Thyroid gland (tissue), 4 donors: ENCODE measurements at regions not wholly inside any gene's neighbourhood (a gene's known extent, or its start where the extent isn't known, plus 50 kb on each side); places are given as distances from the start of the nearest gene placed in this dataset.

ENCODE experiments used
- DNase-seq, 2 donors: peaks; one replicate each; pipeline ENCODE4 v3.0.0-alpha.2; 2019
- H3K27ac ChIP-seq, 3 donors: fragments of 200-600 bp; sonication (generic); 1 replicate in 2 of 3; 2 replicates in 1 of 3; pipeline ENCODE4 v1.5.1; 2016 to 2019; ENCODE audit warnings: mild to moderate bottlenecking in 1 of 3, moderate library complexity in 1 of 3
- H3K27me3 ChIP-seq: fragments of 200-600 bp; sonication (generic); one replicate; pipeline ENCODE4 v1.5.1; 2019
- H3K36me3 ChIP-seq, 2 donors: fragments of 200-600 bp; sonication (generic); one replicate each; pipeline ENCODE4 v1.5.1; 2016 to 2019
- H3K4me1 ChIP-seq, 2 donors: fragments of 200-600 bp; sonication (generic); one replicate each; pipeline ENCODE4 v1.5.1; 2017 to 2019
- H3K4me3 ChIP-seq, 3 donors: fragments of 200-600 bp; sonication (generic); replicated peaks in 1 of 3; 1 replicate in 2 of 3; 2 replicates in 1 of 3; pipeline ENCODE4 v1.5.1; 2016; ENCODE audit warnings: mild to moderate bottlenecking in 1 of 3
- H3K9me3 ChIP-seq: fragments of 200-600 bp; sonication (generic); one replicate; pipeline ENCODE4 v1.5.1; 2017
- POLR2A ChIP-seq, 2 donors: fragments of 450-650 bp; IDR thresholded peaks; one replicate each; pipeline ENCODE4 v1.6.1; 2017; ENCODE audit warnings: antibody characterized with exemption in 2 of 2, mild to moderate bottlenecking in 2 of 2, moderate library complexity in 1 of 2
- WGBS, 2 donors: methylation state at CpG; one replicate each; pipeline ENCODE4 v1.1.5; 2017; 5-methylcytosine and 5-hydroxymethylcytosine counted together
- intact Hi-C: fragments of 100-400 bp; cut with DNase I; formaldehyde crosslinking; loops from one replicate; pipeline ENCODE4 v1.15.1; 2023
- TF ChIP-seq, protein P1 (sequence below), 6 experiments: fragments of 200-600 bp in 3 of 6; fragments of 450-650 bp in 3 of 6; sonication (generic) in 3 of 6; IDR thresholded peaks; one replicate each; pipeline ENCODE4 v1.5.1; 2016 to 2019; ENCODE audit warnings: antibody characterized with exemption in 6 of 6, mild to moderate bottlenecking in 2 of 6, inconsistent platforms in 1 of 6, moderate library complexity in 1 of 6

DNA sequence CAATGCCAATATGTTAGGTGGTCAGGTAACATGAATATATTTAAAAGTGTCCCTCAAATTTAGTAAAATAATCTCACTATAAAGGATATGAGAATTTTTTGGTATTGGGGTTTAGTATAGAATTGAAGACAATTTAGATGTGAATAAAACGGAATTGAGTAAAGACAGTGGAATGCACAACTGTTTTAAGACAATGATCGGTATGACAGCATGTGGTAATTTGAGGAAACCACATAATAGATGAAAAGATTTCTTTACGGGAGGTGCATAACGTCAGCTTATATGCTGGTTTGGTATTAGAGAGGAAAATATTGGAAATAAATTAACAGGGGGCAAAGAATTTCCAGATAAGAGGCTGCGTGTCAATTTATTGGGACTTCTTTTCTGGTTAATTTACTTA is 1043.2 kb downstream of the CDH18 start:
- H3K4me3 ChIP-seq: no peak overlapping the region
- WGBS, 2 donors: 87 to 90% methylated on average over 5 of the region's 5 CpGs
- DNase-seq: no peak
- no peaks in the 10 kb centered on the region for H3K27me3 ChIP-seq
- H3K36me3 ChIP-seq: no peaks in the 10 kb centered on the region
- no peaks in the 10 kb centered on the region for H3K9me3 ChIP-seq
- TF ChIP-seq, protein P1, sequence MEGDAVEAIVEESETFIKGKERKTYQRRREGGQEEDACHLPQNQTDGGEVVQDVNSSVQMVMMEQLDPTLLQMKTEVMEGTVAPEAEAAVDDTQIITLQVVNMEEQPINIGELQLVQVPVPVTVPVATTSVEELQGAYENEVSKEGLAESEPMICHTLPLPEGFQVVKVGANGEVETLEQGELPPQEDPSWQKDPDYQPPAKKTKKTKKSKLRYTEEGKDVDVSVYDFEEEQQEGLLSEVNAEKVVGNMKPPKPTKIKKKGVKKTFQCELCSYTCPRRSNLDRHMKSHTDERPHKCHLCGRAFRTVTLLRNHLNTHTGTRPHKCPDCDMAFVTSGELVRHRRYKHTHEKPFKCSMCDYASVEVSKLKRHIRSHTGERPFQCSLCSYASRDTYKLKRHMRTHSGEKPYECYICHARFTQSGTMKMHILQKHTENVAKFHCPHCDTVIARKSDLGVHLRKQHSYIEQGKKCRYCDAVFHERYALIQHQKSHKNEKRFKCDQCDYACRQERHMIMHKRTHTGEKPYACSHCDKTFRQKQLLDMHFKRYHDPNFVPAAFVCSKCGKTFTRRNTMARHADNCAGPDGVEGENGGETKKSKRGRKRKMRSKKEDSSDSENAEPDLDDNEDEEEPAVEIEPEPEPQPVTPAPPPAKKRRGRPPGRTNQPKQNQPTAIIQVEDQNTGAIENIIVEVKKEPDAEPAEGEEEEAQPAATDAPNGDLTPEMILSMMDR (IDR thresholded peaks at IDR 0.05): no peak
- TF ChIP-seq POLR2A (IDR thresholded peaks at IDR 0.05): no peak
- H3K27ac ChIP-seq: no peak overlapping the region
- intact Hi-C loops: no loop called here
- no peaks in the 10 kb centered on the region for H3K4me1 ChIP-seq

GRCh38 chr5:18954239-18954638 is 1033.8 kb downstream of the CDH18 start:
- no peak for TF ChIP-seq POLR2A (IDR thresholded peaks at IDR 0.05)
- TF ChIP-seq, protein P1 (IDR thresholded peaks at IDR 0.05): no peak
- Histone ChIP-seq H3K27me3 (no peaks in the 10 kb centered on the region), H3K27ac (no peak overlapping the region), H3K4me3 (no peak overlapping the region), H3K9me3 (no peaks in the 10 kb centered on the region), H3K4me1 (no peaks in the 10 kb centered on the region), H3K36me3 (no peaks in the 10 kb centered on the region)
- intact Hi-C loops: no loop called here
- 68 to 92% methylated on average over 2 of the region's 2 CpGs for WGBS, 2 donors
- no peak for DNase-seq

DNA sequence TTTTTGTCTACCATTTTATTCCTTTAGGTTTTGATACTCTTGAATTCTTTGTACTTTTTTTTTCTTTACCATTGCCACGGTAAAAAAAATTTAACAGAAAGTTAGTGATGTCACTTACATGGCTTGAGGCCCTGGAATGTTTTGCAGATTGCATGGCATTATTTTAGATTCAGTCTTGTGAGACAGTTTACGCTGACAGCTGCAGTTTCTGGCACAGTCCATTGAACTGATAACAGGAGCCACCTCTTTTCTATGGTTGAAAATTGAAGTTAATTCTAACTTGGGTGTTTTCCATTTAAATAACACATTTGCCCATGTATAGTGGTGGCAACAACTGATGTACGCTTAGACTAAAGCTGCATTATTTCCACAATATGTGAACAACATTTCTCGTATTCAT is 1028.5 kb downstream of the CDH18 start:
- Histone ChIP-seq H3K27me3 (no peaks in the 10 kb centered on the region), H3K27ac (no peak overlapping the region), H3K9me3 (no peaks in the 10 kb centered on the region), H3K36me3 (no peaks in the 10 kb centered on the region), H3K4me3 (no peak overlapping the region), H3K4me1 (no peaks in the 10 kb centered on the region)
- TF ChIP-seq, protein P1 (IDR thresholded peaks at IDR 0.05): no peak
- no peak for TF ChIP-seq POLR2A (IDR thresholded peaks at IDR 0.05)
- DNase-seq: no peak
- WGBS, 2 donors: 80 to 90% methylated on average over 4 of the region's 4 CpGs
- intact Hi-C loops: no loop called here

DNA sequence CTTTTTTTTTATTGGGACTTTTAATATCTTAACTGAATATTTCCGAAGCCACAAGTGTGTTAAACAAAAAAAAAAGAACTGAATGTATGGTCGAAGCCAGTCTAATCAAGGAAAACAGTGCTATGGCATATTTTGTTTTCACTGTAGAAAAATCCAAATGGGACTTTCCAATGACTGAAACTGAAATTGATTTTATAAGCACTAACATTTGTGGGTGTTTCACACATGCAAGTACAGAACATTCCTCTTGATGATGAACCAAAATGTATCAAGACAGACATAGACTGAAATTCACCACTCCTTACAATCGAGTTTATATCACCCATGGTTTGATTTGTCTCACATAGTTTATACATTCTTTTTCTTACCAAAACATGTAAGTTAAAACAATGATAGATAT is 1026.8 kb downstream of the CDH18 start:
- Histone ChIP-seq H3K4me3 (no peak overlapping the region), H3K27me3 (no peaks in the 10 kb centered on the region), H3K27ac (no peak overlapping the region), H3K9me3 (no peaks in the 10 kb centered on the region), H3K36me3 (no peaks in the 10 kb centered on the region), H3K4me1 (no peaks in the 10 kb centered on the region)
- no peak for TF ChIP-seq POLR2A (IDR thresholded peaks at IDR 0.05)
- TF ChIP-seq, protein P1 (IDR thresholded peaks at IDR 0.05): no peak
- intact Hi-C loops: no loop called here
- no peak for DNase-seq
- 88 to 91% methylated on average over 3 of the region's 3 CpGs for WGBS, 2 donors

DNA sequence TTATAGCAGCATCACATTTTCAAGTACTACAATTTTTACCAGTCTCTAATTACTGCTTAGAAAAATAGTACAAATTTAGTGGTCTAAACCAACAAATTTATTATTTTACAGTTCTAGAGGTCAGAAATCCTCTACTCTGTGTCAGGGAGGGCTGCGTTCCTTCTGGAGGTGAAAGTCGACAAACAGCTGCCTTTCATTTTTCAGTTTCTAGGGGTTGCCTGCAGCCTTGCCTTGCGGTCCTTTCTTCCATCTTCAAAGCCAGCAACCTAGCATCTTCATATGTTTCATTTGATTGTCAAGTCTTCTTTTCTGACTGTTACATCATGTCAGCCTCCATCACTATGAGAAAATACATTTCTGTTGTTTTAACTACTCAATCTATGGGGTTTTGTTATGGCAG is 1022.1 kb downstream of the CDH18 start:
- Histone ChIP-seq H3K4me3 (no peak overlapping the region), H3K9me3 (no peaks in the 10 kb centered on the region), H3K36me3 (no peaks in the 10 kb centered on the region), H3K4me1 (no peaks in the 10 kb centered on the region), H3K27ac (no peak overlapping the region), H3K27me3 (no peaks in the 10 kb centered on the region)
- intact Hi-C loops: no loop called here
- TF ChIP-seq POLR2A (IDR thresholded peaks at IDR 0.05): no peak
- TF ChIP-seq, protein P1 (IDR thresholded peaks at IDR 0.05): no peak
- 65 to 81% methylated on average over 3 of the region's 3 CpGs for WGBS, 2 donors
- DNase-seq: no peak
